AG10803 (cell line): ENCODE measurements at regions not wholly inside any gene's neighbourhood (a gene's known extent, or its start where the extent isn't known, plus 50 kb on each side); places are given as distances from the start of the nearest gene placed in this dataset.

Experiments
- DNase-seq: peaks from one replicate; pipeline ENCODE4 v3.0.0; 2010; ENCODE audit warnings: low read depth
- H3K4me3 ChIP-seq: 2 replicates; pipeline ENCODE4 v1.5.1; 2011; ENCODE audit warnings: mild to moderate bottlenecking, low read length, control low read depth
- CTCF ChIP-seq: conservative IDR thresholded peaks from 2 replicates; pipeline ENCODE4 v1.5.1; 2011; ENCODE audit warnings: mild to moderate bottlenecking, low read length, control low read depth, inconsistent platforms

- TF ChIP-seq CTCF = no peak
- H3K4me3 ChIP-seq = no peak overlapping the region
- DNase-seq = no peak
Observed at GRCh38 chrX:39203427-39203826, 402.2 kb downstream of the MID1IP1 start.

GRCh38 chrX:39204353-39204752 is 403.1 kb downstream of the MID1IP1 start:
- no peak for TF ChIP-seq CTCF
- DNase-seq = no peak
- H3K4me3 ChIP-seq = no peak overlapping the region

- DNase-seq = no peak
- no peak overlapping the region for H3K4me3 ChIP-seq
- no peak for TF ChIP-seq CTCF
Observed at GRCh38 chrX:39204945-39205344, 403.7 kb downstream of the MID1IP1 start.

DNA sequence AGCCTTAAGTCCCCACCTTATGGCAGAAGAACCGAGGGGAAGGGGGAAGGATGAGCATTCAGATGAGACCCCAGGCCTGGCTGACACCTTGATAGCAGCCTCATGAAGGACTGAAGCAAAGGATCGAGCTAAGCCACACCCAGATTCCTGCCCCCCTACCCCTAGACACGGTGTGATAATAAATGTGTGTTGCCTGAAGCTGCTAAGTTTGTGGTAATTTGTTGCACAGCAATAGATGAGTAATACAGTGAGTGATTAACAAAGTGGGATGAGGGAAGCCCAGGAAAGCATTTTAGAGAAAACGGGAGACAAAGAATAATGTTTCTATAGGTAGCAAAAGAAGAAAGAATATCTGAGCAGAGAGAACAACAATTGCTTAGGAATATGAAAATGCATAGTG is 404.2 kb downstream of the MID1IP1 start:
- no peak for DNase-seq
- H3K4me3 ChIP-seq = no peak overlapping the region
- no peak for TF ChIP-seq CTCF

DNA sequence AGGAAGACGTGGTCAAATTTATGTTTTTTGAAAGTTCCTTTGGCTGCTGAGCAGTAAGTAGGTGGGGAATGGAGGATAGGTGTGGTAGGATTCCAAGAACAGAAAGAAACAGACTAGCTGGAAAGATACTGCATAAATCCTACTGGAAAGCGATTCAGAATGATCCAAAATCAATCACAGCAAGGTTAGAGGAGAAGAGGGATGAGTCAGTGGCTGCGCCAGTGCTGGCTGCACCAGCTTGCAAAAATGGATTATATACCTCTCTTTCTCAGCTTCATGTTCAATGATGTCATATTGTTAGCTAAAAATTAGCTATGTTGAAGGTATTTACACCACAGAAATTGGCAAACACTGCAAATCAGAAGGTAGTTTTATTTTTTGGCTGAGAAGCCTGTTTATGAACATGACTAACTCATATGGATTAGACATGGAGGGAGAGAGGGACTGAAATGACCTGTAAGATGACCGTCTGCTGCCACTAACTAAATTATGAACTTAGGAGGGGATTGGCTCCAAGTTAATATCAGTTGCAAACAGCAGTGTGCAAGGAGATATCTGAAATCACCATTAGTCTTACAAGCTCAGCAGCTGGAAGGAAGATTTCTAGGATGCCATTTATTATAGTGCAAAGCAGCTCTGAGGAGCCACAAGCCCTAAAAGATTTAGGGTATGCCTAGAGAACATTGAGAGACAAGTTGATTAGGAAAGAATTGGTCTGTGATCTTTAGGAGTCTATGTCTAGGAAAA is 405.3 kb downstream of the MID1IP1 start:
- DNase-seq = no peak
- no peak for TF ChIP-seq CTCF
- H3K4me3 ChIP-seq = no peak overlapping the region

- no peak for TF ChIP-seq CTCF
- DNase-seq = no peak
- H3K4me3 ChIP-seq = no peak overlapping the region
Observed at GRCh38 chrX:39211501-39211900, 410.2 kb downstream of the MID1IP1 start.

GRCh38 chrX:39212456-39212855 is 411.2 kb downstream of the MID1IP1 start:
- no peak overlapping the region for H3K4me3 ChIP-seq
- TF ChIP-seq CTCF = no peak
- DNase-seq = no peak
